ENCODE measurements at regions not wholly inside any gene's neighbourhood (a gene's known extent, or its start where the extent isn't known, plus 50 kb on each side); places are given as distances from the start of the nearest gene placed in this dataset.
"Not testable (repeated sequence)": the region's sequence is repeated elsewhere in the genome, so short reads cannot be mapped to it uniquely, and the experiment has no call there.

DNA sequence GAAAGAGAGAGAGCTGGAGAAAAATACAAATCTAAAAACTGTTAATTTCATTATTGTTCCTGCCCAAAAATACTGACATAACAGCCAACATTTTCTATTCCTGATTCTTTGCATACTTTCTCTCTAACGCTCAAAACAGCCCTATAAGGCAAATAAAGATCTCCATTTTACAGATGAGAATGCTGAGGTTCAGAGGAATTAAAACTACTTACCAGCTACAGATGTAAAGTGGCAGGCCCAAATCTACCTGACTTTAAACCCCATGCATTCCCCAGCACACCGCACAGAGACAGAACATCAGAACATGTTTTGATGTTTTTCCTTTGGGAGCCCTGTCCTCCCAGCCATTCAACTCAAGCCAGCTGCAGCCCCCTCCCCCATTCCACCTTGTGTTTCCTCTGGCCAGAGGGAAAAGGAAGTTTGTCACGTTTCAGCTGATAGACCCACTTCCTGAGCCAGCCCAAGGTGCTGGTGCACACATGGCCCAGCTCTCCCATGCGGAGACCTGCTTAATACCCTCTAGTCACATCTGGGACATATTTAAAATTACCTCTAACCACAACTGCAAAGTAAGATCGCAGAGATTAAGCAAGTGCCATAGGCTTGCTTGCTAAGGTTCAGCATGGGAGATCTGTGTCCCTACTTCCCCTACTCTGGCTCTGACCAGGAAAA lies 133.1 kb upstream of the NFIA start:
- no peak for DNase-seq

- DNase-seq, result no peak
These were observed 133.9 kb upstream of the NFIA start for GRCh38 chr1:60948486-60948885.

DNA sequence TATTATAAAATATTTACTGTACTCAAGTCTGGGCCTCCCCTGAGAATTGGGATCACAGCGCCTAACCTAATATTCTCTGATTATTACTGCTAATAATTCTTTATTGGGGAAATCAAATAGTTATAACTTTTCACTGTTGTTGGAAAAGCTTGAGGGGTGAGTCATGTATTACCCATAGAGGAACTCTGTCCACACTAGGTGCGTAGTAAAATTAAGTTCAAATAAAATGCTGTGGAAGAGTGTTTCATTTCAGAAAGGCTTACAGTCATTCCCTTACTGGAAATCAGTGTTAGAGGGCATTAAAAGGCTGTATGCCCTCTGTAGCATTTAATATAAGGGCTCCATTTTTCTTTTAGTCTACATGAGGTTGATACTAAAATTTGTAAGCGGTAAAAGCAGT lies 135.0 kb upstream of the NFIA start:
- no peak for DNase-seq

- DNase-seq, result no peak
These were observed 139.3 kb upstream of the NFIA start for GRCh38 chr1:60942896-60943638.

DNA sequence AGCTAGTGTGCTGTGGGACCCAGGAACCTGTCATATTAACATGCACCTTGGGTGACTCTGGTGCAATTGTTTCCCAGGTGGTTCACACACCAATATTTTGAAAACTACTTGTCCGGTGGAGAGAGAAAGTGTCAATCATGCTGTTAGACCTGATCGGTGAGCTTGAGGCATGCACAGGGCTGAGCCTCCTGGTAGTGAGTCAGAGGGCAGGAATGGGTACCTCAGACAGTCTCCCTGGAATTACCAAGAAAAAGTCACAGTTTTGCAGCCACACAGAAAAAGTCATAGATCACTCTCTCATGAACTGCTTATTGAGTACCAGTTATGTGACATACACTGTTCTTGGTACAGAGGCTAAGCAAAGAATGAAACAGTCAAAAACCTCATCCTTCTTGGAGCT lies 140.1 kb upstream of the NFIA start:
- DNase-seq, result no peak

GRCh38 chr1:60940685-60941084 lies 141.7 kb upstream of the NFIA start:
- not testable (repeated sequence) for DNase-seq

DNA sequence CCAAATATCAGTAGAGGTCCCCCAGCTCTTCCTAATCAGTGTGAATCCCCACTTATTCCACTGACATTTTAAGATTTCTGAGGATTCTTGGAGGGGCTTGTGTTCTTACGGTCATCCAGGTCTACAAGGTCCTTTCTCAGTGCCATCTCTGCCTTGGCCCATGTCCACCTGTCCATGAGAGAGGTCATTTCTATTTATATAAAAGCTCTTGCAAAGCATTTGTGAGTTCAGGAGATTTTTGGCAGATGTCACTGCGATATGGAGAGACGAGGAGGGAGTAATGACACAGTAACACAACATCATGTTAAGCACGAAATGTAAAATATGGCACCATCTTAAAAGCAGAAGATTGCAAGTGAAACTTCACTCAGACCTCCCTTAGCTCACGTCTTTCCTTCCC lies 144.6 kb upstream of the NFIA start:
- DNase-seq, result no peak

GRCh38 chr1:60936591-60937342 lies 145.6 kb upstream of the NFIA start:
- DNase-seq, result no peak

DNA sequence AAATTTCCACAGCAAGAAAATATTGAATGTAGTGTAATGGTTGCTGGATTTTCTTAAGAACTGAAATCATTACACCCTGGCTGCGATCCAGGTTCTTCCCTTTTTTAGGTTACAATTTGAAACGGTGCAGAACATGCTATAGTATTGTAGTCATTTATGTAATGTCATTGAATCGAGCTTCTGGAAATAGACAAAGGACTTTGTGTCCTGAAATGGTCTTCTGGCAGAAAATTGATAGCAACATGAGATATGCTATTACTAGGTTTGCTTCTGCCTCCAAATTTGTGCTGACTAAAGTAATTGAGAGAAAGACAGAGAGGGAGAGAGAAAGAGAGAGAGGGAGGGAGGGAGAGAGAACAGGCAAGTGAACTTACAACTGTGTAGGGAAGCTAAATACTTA lies 146.2 kb upstream of the NFIA start:
- no peak for DNase-seq

GRCh38 chr1:60935599-60936110 lies 146.7 kb upstream of the NFIA start:
- no peak for DNase-seq

DNA sequence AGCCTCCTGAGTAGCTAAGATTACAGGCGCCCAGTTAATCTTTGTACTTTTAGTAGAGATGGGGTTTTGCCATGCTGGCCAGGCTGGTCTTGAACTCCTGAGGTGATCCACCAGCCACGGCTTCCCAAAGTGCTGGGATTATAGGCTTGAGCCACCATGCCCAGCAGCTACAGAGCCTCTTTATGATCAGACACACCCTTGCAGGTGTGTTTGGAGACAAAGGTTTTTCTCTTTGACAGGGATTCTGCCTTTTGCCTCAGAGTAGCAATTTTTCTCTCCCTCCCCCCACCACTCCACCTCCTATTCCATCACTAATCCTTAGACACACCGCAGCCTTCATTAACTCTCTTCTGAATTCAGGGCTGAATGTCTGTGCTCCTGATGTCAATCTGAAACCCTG lies 152.2 kb upstream of the NFIA start:
- no peak for DNase-seq

DNA sequence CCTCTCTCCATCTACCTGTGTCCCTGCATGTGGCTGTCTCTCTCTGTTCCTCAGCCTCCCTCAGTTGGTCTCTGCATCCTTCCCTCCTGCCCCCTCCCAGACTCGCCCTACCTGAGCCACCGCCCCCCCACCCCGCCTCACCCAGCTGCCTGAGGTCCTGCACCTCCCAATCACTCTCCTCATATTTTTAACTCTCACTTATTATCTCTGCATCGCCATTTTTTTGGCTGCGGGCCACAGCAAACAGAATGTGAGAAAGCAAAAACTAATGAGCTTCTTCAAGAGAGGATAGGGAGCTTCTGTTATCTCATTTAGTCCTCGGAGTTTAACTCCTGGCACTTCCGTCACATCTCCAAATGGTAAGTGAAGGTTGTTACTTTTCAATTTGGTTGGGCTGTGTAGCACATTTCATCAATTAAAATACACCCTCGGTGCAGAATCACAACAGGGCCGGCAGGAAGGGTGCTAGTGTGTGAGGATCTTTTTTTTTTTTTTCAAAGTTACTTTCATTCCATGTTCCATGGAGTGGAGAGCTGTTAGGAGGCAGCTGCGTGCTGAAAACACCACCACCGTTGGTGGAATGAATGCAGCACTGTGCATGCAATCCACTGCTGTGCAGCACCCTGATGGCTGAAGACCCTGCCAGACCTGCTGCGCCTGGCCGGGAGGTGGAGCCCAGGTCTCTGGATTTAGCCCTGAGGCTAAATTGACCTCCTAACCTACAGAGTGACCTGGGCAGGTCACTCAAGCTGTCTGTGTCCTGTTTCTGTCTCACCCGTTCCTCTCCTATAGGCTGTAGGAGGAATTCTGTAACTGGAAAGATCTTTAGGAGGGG lies 157.2 kb upstream of the NFIA start:
- no peak for DNase-seq

- no peak for DNase-seq
These were observed 158.2 kb upstream of the NFIA start for GRCh38 chr1:60924165-60924564.

DNA sequence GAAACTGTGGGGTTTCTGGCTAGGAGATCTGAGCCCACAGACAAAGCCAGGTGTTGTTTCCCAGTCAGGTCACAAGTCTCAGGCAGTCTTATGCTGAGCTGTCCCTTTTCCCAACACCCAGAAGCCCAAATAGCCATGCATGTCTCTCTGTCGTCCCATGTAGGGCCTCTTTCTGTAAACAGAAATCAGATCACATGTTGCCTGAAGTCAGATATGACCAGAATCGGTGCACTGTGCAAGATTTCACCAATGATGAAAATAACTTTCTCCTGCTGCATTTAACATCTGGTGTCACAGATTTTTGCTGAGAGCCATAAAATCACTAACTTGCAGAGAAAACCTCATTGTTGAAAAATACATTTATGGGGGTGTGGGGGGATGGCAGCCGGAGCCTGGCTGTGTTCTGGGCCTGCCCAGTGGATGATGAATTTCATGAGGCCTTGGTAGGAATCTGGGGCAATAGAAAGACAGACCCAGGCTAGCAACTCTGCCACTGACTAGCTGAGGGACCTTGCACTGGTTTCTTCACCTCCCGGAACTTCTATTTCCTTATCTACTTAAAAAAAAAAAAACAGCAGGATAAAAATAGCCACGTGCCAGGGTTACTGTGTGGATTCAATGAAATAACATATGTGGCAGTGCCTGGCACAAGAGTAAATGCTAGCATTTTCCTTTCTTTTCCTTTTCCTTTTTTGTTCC lies 158.8 kb upstream of the NFIA start:
- DNase-seq, result no peak

- no peak for DNase-seq
These were observed 160.1 kb upstream of the NFIA start for GRCh38 chr1:60922304-60922703.

DNA sequence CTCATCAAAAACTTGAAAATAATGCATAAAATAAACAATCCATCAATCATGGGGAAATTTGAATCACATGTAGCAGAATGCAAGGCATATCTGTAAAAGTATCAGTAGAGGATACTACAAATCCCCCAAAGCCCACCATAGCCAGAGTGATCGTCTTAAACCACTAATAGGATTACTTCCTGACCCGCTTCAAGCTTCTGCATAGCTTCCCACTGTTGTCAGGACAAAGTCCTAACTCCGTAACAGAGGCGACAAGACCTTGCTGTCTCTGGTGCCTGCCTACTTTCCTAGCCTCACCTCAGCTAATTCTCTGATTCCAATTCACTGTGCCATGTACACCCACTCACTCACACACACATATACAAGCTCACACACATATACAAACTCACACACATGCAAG lies 161.2 kb upstream of the NFIA start:
- no peak for DNase-seq

- DNase-seq, result no peak
These were observed 161.8 kb upstream of the NFIA start for GRCh38 chr1:60920561-60920960.

GRCh38 chr1:60918867-60919266 lies 163.5 kb upstream of the NFIA start:
- no peak for DNase-seq

GRCh38 chr1:60916906-60917305 lies 165.5 kb upstream of the NFIA start:
- no peak for DNase-seq

GRCh38 chr1:60916199-60916598 lies 166.2 kb upstream of the NFIA start:
- DNase-seq, result no peak

DNA sequence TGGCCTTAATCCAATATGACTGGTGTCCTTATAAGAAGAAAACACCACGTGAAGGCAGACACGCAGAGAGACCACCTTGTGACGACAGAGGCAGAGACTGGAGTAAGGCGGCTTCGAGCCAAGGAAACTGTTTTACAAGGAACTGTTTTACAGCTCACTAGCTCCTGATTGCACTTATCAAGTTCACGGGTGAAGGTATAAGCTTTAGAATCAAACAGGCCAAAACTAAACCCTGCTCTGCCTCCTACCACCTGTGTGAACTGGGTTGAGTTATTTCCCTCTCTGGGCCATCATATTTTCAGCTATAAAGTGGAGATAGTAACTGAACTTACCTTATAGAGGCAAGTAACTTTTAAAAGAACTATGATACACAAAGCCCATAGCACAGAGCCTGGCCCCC lies 166.9 kb upstream of the NFIA start:
- DNase-seq, result no peak

DNA sequence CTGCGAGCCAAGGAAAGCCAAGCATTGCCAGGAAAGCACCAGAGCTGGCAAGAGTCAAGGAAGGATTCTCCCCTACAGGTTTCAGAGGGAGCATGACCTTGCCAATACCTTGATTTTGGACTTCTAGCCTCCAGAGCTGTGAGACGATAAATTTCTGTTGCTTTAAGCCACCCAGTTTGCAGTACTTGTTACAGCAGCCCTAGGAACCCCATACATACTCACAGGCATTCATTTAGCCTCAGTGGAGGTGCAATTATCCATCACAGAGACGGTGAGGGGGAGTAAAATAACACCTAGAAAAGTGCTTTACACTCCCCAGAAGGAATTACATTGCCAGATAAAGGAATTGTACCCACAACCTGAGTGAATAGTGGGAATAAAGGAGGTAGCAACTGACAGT lies 167.4 kb upstream of the NFIA start:
- DNase-seq, result no peak
